Immature natural killer cell (primary cell): ENCODE measurements at regions not wholly inside any gene's neighbourhood (a gene's known extent, or its start where the extent isn't known, plus 50 kb on each side); places are given as distances from the start of the nearest gene placed in this dataset.

ENCODE experiments used
- DNase-seq, 3 donors: peaks; one replicate each; pipeline ENCODE4 v3.0.0; 2022; ENCODE audit warnings: mixed read lengths in 1 of 3
- H3K27ac Mint-ChIP-seq, 6 donors: one replicate each; pipeline ENCODE4 v1.8.0; 2020; ENCODE audit warnings: mixed read lengths in 6 of 6, mild to moderate bottlenecking in 5 of 6, inconsistent platforms in 4 of 6, moderate library complexity in 3 of 6
- H3K27me3 Mint-ChIP-seq, 3 donors: one replicate each; pipeline ENCODE4 v1.8.0; 2020 to 2021; ENCODE audit warnings: low read depth in 3 of 3, mild to moderate bottlenecking in 3 of 3, mixed read lengths in 3 of 3, moderate library complexity in 3 of 3, inconsistent platforms in 1 of 3
- H3K36me3 Mint-ChIP-seq, 3 donors: one replicate each; pipeline ENCODE4 v1.8.0; 2020; ENCODE audit warnings: mixed read lengths in 3 of 3, inconsistent platforms in 2 of 3, mild to moderate bottlenecking in 2 of 3
- H3K4me1 Mint-ChIP-seq, 2 donors: one replicate each; pipeline ENCODE4 v1.8.0; 2020; ENCODE audit warnings: inconsistent platforms in 2 of 2, mild to moderate bottlenecking in 2 of 2, mixed read lengths in 2 of 2, moderate library complexity in 1 of 2
- H3K4me3 Mint-ChIP-seq, 5 donors: one replicate each; pipeline ENCODE4 v1.8.0; 2020; ENCODE audit warnings: mild to moderate bottlenecking in 5 of 5, mixed read lengths in 5 of 5, inconsistent platforms in 3 of 5, moderate library complexity in 3 of 5
- H3K9me3 Mint-ChIP-seq, 6 donors: one replicate each; pipeline ENCODE4 v1.8.0; 2020; ENCODE audit warnings: mild to moderate bottlenecking in 6 of 6, mixed read lengths in 6 of 6, inconsistent platforms in 4 of 6, moderate library complexity in 3 of 6

GRCh38 chr4:56286763-56287162 lies 100.5 kb downstream of the AASDH start:
- DNase-seq, result no peak
- no peaks in the 10 kb centered on the region for H3K36me3 Mint-ChIP-seq
- no peaks in the 10 kb centered on the region for H3K9me3 Mint-ChIP-seq
- H3K27me3 Mint-ChIP-seq, result peaks cover 0 to 3% (median 2%) of the 10 kb centered on the region in 3 donors
- H3K27ac Mint-ChIP-seq, result no peak overlapping the region
- H3K4me3 Mint-ChIP-seq, result no peak overlapping the region
- H3K4me1 Mint-ChIP-seq, result peaks cover 7 to 9% of the 10 kb centered on the region in 2 donors

- Mint-ChIP-seq H3K4me3 (no peak overlapping the region), H3K36me3 (no peaks in the 10 kb centered on the region), H3K27me3 (peaks cover 0 to 3% (median 2%) of the 10 kb centered on the region in 3 donors), H3K4me1 (no peaks in the 10 kb centered on the region), H3K27ac (no peak overlapping the region), H3K9me3 (peaks cover 0 to 2% (median 0%) of the 10 kb centered on the region in 6 donors)
- no peak for DNase-seq
These were observed 103.9 kb downstream of the AASDH start for GRCh38 chr4:56283375-56283774.

- DNase-seq, result no peak
- Mint-ChIP-seq H3K9me3 (peaks cover 0 to 2% (median 0%) of the 10 kb centered on the region in 6 donors), H3K27me3 (peaks cover 0 to 3% (median 0%) of the 10 kb centered on the region in 3 donors), H3K4me1 (no peaks in the 10 kb centered on the region), H3K4me3 (no peak overlapping the region), H3K27ac (no peak overlapping the region), H3K36me3 (no peaks in the 10 kb centered on the region)
These were observed 105.3 kb downstream of the AASDH start for GRCh38 chr4:56282004-56282403.

- Mint-ChIP-seq H3K4me1 (no peaks in the 10 kb centered on the region), H3K27me3 (peaks cover 0 to 6% (median 0%) of the 10 kb centered on the region in 3 donors), H3K36me3 (no peaks in the 10 kb centered on the region), H3K9me3 (peaks cover 0 to 2% (median 0%) of the 10 kb centered on the region in 6 donors), H3K27ac (no peak overlapping the region), H3K4me3 (no peak overlapping the region)
- DNase-seq, result no peak
These were observed 110.7 kb downstream of the AASDH start for GRCh38 chr4:56276547-56276946.

- H3K9me3 Mint-ChIP-seq, result no peaks in the 10 kb centered on the region
- H3K4me1 Mint-ChIP-seq, result no peaks in the 10 kb centered on the region
- H3K27ac Mint-ChIP-seq, result no peak overlapping the region
- H3K27me3 Mint-ChIP-seq, result peaks cover 0 to 10% (median 0%) of the 10 kb centered on the region in 3 donors
- no peaks in the 10 kb centered on the region for H3K36me3 Mint-ChIP-seq
- DNase-seq, result no peak
- H3K4me3 Mint-ChIP-seq, result no peak overlapping the region
These were observed 113.9 kb downstream of the AASDH start for GRCh38 chr4:56273391-56273790.

- H3K4me3 Mint-ChIP-seq, result no peak overlapping the region
- H3K36me3 Mint-ChIP-seq, result no peaks in the 10 kb centered on the region
- H3K27me3 Mint-ChIP-seq, result peaks cover 0 to 10% (median 0%) of the 10 kb centered on the region in 3 donors
- no peak for DNase-seq
- no peaks in the 10 kb centered on the region for H3K4me1 Mint-ChIP-seq
- no peak overlapping the region for H3K27ac Mint-ChIP-seq
- no peaks in the 10 kb centered on the region for H3K9me3 Mint-ChIP-seq
These were observed 114.4 kb downstream of the AASDH start for GRCh38 chr4:56272927-56273326.

- H3K36me3 Mint-ChIP-seq, result no peaks in the 10 kb centered on the region
- no peaks in the 10 kb centered on the region for H3K9me3 Mint-ChIP-seq
- no peaks in the 10 kb centered on the region for H3K4me1 Mint-ChIP-seq
- H3K4me3 Mint-ChIP-seq, result no peak overlapping the region
- no peak for DNase-seq
- H3K27me3 Mint-ChIP-seq, result peaks cover 0 to 10% (median 0%) of the 10 kb centered on the region in 3 donors
- no peak overlapping the region for H3K27ac Mint-ChIP-seq
These were observed 115.3 kb downstream of the AASDH start for GRCh38 chr4:56272003-56272402.

GRCh38 chr4:56271131-56271530 lies 116.2 kb downstream of the AASDH start:
- no peak overlapping the region for H3K27ac Mint-ChIP-seq
- peaks cover 0 to 10% (median 0%) of the 10 kb centered on the region in 3 donors for H3K27me3 Mint-ChIP-seq
- H3K4me1 Mint-ChIP-seq, result no peaks in the 10 kb centered on the region
- no peak overlapping the region for H3K4me3 Mint-ChIP-seq
- H3K36me3 Mint-ChIP-seq, result no peaks in the 10 kb centered on the region
- no peaks in the 10 kb centered on the region for H3K9me3 Mint-ChIP-seq
- no peak for DNase-seq

- H3K4me1 Mint-ChIP-seq, result no peaks in the 10 kb centered on the region
- H3K27ac Mint-ChIP-seq, result no peak overlapping the region
- peaks cover 0 to 5% (median 4%) of the 10 kb centered on the region in 3 donors for H3K36me3 Mint-ChIP-seq
- peaks cover 0 to 13% (median 0%) of the 10 kb centered on the region in 3 donors for H3K27me3 Mint-ChIP-seq
- no peak overlapping the region for H3K4me3 Mint-ChIP-seq
- DNase-seq, result no peak
- peaks cover 0 to 5% (median 0%) of the 10 kb centered on the region in 6 donors for H3K9me3 Mint-ChIP-seq
These were observed 119.7 kb downstream of the AASDH start for GRCh38 chr4:56267558-56267957.

GRCh38 chr4:56264873-56265272 lies 122.4 kb downstream of the AASDH start:
- peaks cover 0 to 7% (median 5%) of the 10 kb centered on the region in 3 donors for H3K27me3 Mint-ChIP-seq
- H3K4me1 Mint-ChIP-seq, result peaks cover 13 to 20% of the 10 kb centered on the region in 2 donors
- H3K4me3 Mint-ChIP-seq, result no peak overlapping the region
- peaks cover 0 to 5% (median 0%) of the 10 kb centered on the region in 6 donors for H3K9me3 Mint-ChIP-seq
- no peak overlapping the region for H3K27ac Mint-ChIP-seq
- DNase-seq, result no peak
- H3K36me3 Mint-ChIP-seq, result peaks cover 0 to 5% (median 4%) of the 10 kb centered on the region in 3 donors

- H3K4me3 Mint-ChIP-seq, result peak overlapping the region in 2 of 5 donors; percentile 37
- DNase-seq, result peak; percentile 3 to 40 (median 23)
- H3K4me1 Mint-ChIP-seq, result peaks cover 13 to 28% of the 10 kb centered on the region in 2 donors
- H3K9me3 Mint-ChIP-seq, result peaks cover 0 to 5% (median 0%) of the 10 kb centered on the region in 6 donors
- H3K27ac Mint-ChIP-seq, result peak overlapping the region in 1 of 6 donors; percentile 36
- H3K36me3 Mint-ChIP-seq, result peaks cover 0 to 5% (median 4%) of the 10 kb centered on the region in 3 donors
- peaks cover 0 to 7% (median 5%) of the 10 kb centered on the region in 3 donors for H3K27me3 Mint-ChIP-seq
These were observed 126.3 kb downstream of the AASDH start for GRCh38 chr4:56261027-56261426.

- Mint-ChIP-seq H3K4me1 (peaks cover 13 to 28% of the 10 kb centered on the region in 2 donors), H3K27me3 (peaks cover 0 to 7% (median 5%) of the 10 kb centered on the region in 3 donors), H3K9me3 (peaks cover 0 to 5% (median 0%) of the 10 kb centered on the region in 6 donors), H3K4me3 (no peak overlapping the region), H3K27ac (no peak overlapping the region), H3K36me3 (peaks cover 0 to 5% (median 4%) of the 10 kb centered on the region in 3 donors)
- no peak for DNase-seq
These were observed 127.0 kb downstream of the AASDH start for GRCh38 chr4:56260320-56260719.

- Mint-ChIP-seq H3K4me3 (no peak overlapping the region), H3K4me1 (peaks cover 13 to 28% of the 10 kb centered on the region in 2 donors), H3K27me3 (peaks cover 0 to 5% (median 4%) of the 10 kb centered on the region in 3 donors), H3K27ac (no peak overlapping the region), H3K9me3 (peaks cover 0 to 5% (median 0%) of the 10 kb centered on the region in 6 donors), H3K36me3 (peaks cover 0 to 5% (median 4%) of the 10 kb centered on the region in 3 donors)
- DNase-seq, result no peak
These were observed 127.6 kb downstream of the AASDH start for GRCh38 chr4:56259655-56260054.

GRCh38 chr4:56255820-56256219 lies 131.5 kb downstream of the AASDH start:
- Mint-ChIP-seq H3K27ac (no peak overlapping the region), H3K4me1 (peaks cover 4 to 16% of the 10 kb centered on the region in 2 donors), H3K4me3 (no peak overlapping the region), H3K36me3 (no peaks in the 10 kb centered on the region), H3K9me3 (peaks cover 0 to 2% (median 0%) of the 10 kb centered on the region in 6 donors), H3K27me3 (peaks cover 0 to 2% (median 0%) of the 10 kb centered on the region in 3 donors)
- no peak for DNase-seq
